AG04450 (cell line): ENCODE measurements at regions not wholly inside any gene's neighbourhood (a gene's known extent, or its start where the extent isn't known, plus 50 kb on each side); places are given as distances from the start of the nearest gene placed in this dataset.

Source experiments
- CTCF ChIA-PET: fragments of 300-600, 350-600 bp; formaldehyde crosslinking; extraction: SDS; loops from one replicate; lab custom pipeline; 2022; ENCODE audit warnings: antibody characterized with exemption, inconsistent platforms; lab: Charles Lee
- POLR2A ChIA-PET: fragments of 350-600 bp; formaldehyde crosslinking; extraction: SDS; loops from one replicate; lab custom pipeline; 2021; ENCODE audit warnings: antibody characterized with exemption, inconsistent platforms; lab: Yijun Ruan, JAX
- DNase-seq: peaks from one replicate; pipeline ENCODE4 v3.0.0-alpha.2; 2011; ENCODE audit warnings: low read depth, low spot score
- H3K27ac ChIP-seq: one replicate; pipeline ENCODE4 v1.5.1; 2012; ENCODE audit warnings: low read depth, low read length, control low read depth
- H3K27me3 ChIP-seq: one replicate; pipeline ENCODE4 v1.6.0; 2012; ENCODE audit warnings: low read length; ENCODE audit not compliant: control insufficient read depth, insufficient read depth
- H3K4me3 ChIP-seq: 2 replicates; pipeline ENCODE4 v1.5.1; 2011; ENCODE audit warnings: mild to moderate bottlenecking, low read depth, low read length, control low read depth
- H3K9me3 ChIP-seq: 2 replicates; pipeline ENCODE4 v1.5.1; 2012; ENCODE audit warnings: low read length; ENCODE audit not compliant: control insufficient read depth, insufficient read depth
- CTCF ChIP-seq: IDR thresholded peaks from 2 replicates; pipeline ENCODE4 v1.5.1; 2011; ENCODE audit warnings: low read depth, low read length, control low read depth, inconsistent platforms

- no peaks in the 10 kb centered on the region for H3K27me3 ChIP-seq
- POLR2A ChIA-PET, result interaction anchor here (0.6 kb wide), 1 partner anchor 303 kb away, joined by 3 read pairs; no protein-coding TSS in a partner anchor
- CTCF ChIA-PET, result interaction anchor here (1.0 kb wide), 1 partner anchor 428 kb away, joined by 3 read pairs; no protein-coding TSS in a partner anchor
- no peak for DNase-seq
- H3K27ac ChIP-seq, result no peak overlapping the region
- no peak overlapping the region for H3K4me3 ChIP-seq
- TF ChIP-seq CTCF, result no peak
- no peaks in the 10 kb centered on the region for H3K9me3 ChIP-seq
Observed at GRCh38 chr13:34361560-34361959, 543.6 kb downstream of the RFC3 start.

- no peak for TF ChIP-seq CTCF
Observed at GRCh38 chr13:34363266-34363665, 545.3 kb downstream of the RFC3 start.

GRCh38 chr13:34364633-34365032, 546.7 kb downstream of the RFC3 start:
- POLR2A ChIA-PET, result no interaction called here
- Histone ChIP-seq H3K27ac (no peak overlapping the region), H3K27me3 (no peaks in the 10 kb centered on the region), H3K9me3 (no peaks in the 10 kb centered on the region), H3K4me3 (no peak overlapping the region)
- no peak for TF ChIP-seq CTCF
- CTCF ChIA-PET, result interaction anchor here (0.6 kb wide), 1 partner anchor 566 kb away, joined by 3 read pairs; no protein-coding TSS in a partner anchor
- DNase-seq, result no peak

More at GRCh38 chr13:34363266-34363665, 545.3 kb downstream of the RFC3 start:
- no peaks in the 10 kb centered on the region for H3K27me3 ChIP-seq
- no peak overlapping the region for H3K4me3 ChIP-seq
- ChIA-PET POLR2A (no interaction called here), CTCF (no interaction called here)
- DNase-seq, result no peak
- no peak overlapping the region for H3K27ac ChIP-seq
- H3K9me3 ChIP-seq, result no peaks in the 10 kb centered on the region

DNA sequence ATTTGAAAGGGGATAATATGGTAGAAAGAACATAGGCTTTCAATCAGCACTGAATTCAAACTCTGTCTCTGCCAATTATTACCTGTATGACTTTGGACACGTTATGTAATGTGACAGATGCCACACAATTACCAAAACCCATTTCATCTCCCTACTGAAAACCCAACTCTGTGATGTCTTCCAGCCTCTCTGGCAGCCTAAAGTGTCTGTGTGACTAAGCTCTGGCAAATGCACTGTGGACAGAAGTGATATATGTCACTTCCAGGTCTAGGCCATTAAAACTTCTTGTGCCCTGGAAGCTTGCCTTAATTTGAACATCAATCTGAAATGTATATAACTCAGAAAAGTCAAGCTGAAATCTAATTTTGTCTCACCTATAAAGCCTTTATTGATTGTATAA, 552.0 kb downstream of the RFC3 start:
- Histone ChIP-seq H3K27me3 (no peaks in the 10 kb centered on the region), H3K4me3 (no peak overlapping the region), H3K27ac (no peak overlapping the region), H3K9me3 (no peaks in the 10 kb centered on the region)
- ChIA-PET CTCF (no interaction called here), POLR2A (no interaction called here)
- DNase-seq, result no peak
- TF ChIP-seq CTCF, result no peak

DNA sequence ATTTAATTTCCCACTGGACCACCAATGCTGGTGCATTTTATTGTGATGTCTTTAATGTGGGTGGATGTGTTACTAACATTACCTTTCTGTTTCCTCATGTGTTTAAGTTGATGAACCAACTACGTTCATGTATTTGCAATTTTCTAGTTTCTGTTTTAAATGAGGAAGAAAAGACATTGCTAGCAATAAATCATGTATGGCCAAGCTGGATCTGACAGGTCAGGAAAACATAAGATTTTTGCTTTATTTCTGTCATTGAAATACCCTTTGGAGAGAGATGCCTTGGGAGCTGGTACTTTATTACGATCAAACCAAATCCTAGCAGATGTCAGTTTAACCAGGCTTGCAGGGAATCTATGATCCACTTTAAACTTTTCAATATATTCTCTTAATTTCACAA, 553.2 kb downstream of the RFC3 start:
- H3K4me3 ChIP-seq, result no peak overlapping the region
- no peak overlapping the region for H3K27ac ChIP-seq
- no peak for DNase-seq
- H3K9me3 ChIP-seq, result no peaks in the 10 kb centered on the region
- H3K27me3 ChIP-seq, result no peaks in the 10 kb centered on the region
- POLR2A ChIA-PET, result interaction anchor here (0.5 kb wide), 1 partner anchor 132 kb away, joined by 8 read pairs; no protein-coding TSS in a partner anchor
- CTCF ChIA-PET, result no interaction called here
- TF ChIP-seq CTCF, result no peak
